ENCODE measurements at regions not wholly inside any gene's neighbourhood (a gene's known extent, or its start where the extent isn't known, plus 50 kb on each side); places are given as distances from the start of the nearest gene placed in this dataset.

- TF ChIP-seq, protein P1, sequence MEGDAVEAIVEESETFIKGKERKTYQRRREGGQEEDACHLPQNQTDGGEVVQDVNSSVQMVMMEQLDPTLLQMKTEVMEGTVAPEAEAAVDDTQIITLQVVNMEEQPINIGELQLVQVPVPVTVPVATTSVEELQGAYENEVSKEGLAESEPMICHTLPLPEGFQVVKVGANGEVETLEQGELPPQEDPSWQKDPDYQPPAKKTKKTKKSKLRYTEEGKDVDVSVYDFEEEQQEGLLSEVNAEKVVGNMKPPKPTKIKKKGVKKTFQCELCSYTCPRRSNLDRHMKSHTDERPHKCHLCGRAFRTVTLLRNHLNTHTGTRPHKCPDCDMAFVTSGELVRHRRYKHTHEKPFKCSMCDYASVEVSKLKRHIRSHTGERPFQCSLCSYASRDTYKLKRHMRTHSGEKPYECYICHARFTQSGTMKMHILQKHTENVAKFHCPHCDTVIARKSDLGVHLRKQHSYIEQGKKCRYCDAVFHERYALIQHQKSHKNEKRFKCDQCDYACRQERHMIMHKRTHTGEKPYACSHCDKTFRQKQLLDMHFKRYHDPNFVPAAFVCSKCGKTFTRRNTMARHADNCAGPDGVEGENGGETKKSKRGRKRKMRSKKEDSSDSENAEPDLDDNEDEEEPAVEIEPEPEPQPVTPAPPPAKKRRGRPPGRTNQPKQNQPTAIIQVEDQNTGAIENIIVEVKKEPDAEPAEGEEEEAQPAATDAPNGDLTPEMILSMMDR (conservative IDR thresholded peaks at IDR 0.05; ENCODE audit: low read depth, low read length) = no peak
- TF ChIP-seq EZH2 (IDR thresholded peaks at IDR 0.05; ENCODE audit: borderline replicate concordance, low read depth, low read length, poor library complexity, severe bottlenecking) = no peak
These were observed 1141.8 kb downstream of the SI start for GRCh38 chr3:163936543-163936942.

Data from A673 (cell line).